ENCODE measurements at regions not wholly inside any gene's neighbourhood (a gene's known extent, or its start where the extent isn't known, plus 50 kb on each side); places are given as distances from the start of the nearest gene placed in this dataset.
"Not testable (repeated sequence)": the region's sequence is repeated elsewhere in the genome, so short reads cannot be mapped to it uniquely, and the experiment has no call there.

- DNase-seq (ENCODE audit: low spot score, unreplicated experiment) = no peak
- Mint-ChIP-seq H3K27ac (no peak overlapping the region), H3K4me1 (ENCODE audit: low read depth) (no peaks in the 10 kb centered on the region)
Measured at GRCh38 chr7:42720991-42721796, 190.7 kb downstream of the C7orf25 start.

GRCh38 chr7:42720012-42720411 lies 191.9 kb downstream of the C7orf25 start:
- H3K9me3 Mint-ChIP-seq (ENCODE audit: low read depth) = no peaks in the 10 kb centered on the region

More at GRCh38 chr7:42720991-42721796, 190.7 kb downstream of the C7orf25 start:
- H3K4me3 Mint-ChIP-seq (ENCODE audit: low read depth) = no peak overlapping the region
- no peak for TF ChIP-seq CTCF (IDR thresholded peaks at IDR 0.05; ENCODE audit: unreplicated experiment)
- H3K27me3 Mint-ChIP-seq = peaks cover 7% of the 10 kb centered on the region
- H3K36me3 Mint-ChIP-seq (ENCODE audit: insufficient read depth) = no peaks in the 10 kb centered on the region
- no peaks in the 10 kb centered on the region for H3K9me3 Mint-ChIP-seq (ENCODE audit: low read depth)

GRCh38 chr7:42718466-42718865 lies 193.4 kb downstream of the C7orf25 start:
- DNase-seq (ENCODE audit: low spot score, unreplicated experiment); H3K9me3 Mint-ChIP-seq (ENCODE audit: low read depth); H3K27me3 Mint-ChIP-seq; H3K4me3 Mint-ChIP-seq (ENCODE audit: low read depth); H3K4me1 Mint-ChIP-seq (ENCODE audit: low read depth); H3K27ac Mint-ChIP-seq; H3K36me3 Mint-ChIP-seq (ENCODE audit: insufficient read depth): not testable (repeated sequence)

More at GRCh38 chr7:42720012-42720411, 191.9 kb downstream of the C7orf25 start:
- Mint-ChIP-seq H3K27me3 (peaks cover 7% of the 10 kb centered on the region), H3K36me3 (ENCODE audit: insufficient read depth) (no peaks in the 10 kb centered on the region), H3K27ac (no peak overlapping the region), H3K4me3 (ENCODE audit: low read depth) (no peak overlapping the region), H3K4me1 (ENCODE audit: low read depth) (no peaks in the 10 kb centered on the region)
- TF ChIP-seq CTCF (IDR thresholded peaks at IDR 0.05; ENCODE audit: unreplicated experiment) = no peak
- DNase-seq (ENCODE audit: low spot score, unreplicated experiment) = no peak

GRCh38 chr7:42714356-42714755 lies 197.5 kb downstream of the C7orf25 start:
- Mint-ChIP-seq H3K4me1 (ENCODE audit: low read depth) (no peaks in the 10 kb centered on the region), H3K9me3 (ENCODE audit: low read depth) (peaks cover 2% of the 10 kb centered on the region), H3K36me3 (ENCODE audit: insufficient read depth) (no peaks in the 10 kb centered on the region), H3K4me3 (ENCODE audit: low read depth) (no peak overlapping the region), H3K27me3 (peaks cover 2% of the 10 kb centered on the region), H3K27ac (no peak overlapping the region)
- no peak for TF ChIP-seq CTCF (IDR thresholded peaks at IDR 0.05; ENCODE audit: unreplicated experiment)
- DNase-seq (ENCODE audit: low spot score, unreplicated experiment) = no peak

GRCh38 chr7:42709284-42709683 lies 202.6 kb downstream of the C7orf25 start:
- H3K27ac Mint-ChIP-seq = no peak overlapping the region
- H3K4me3 Mint-ChIP-seq (ENCODE audit: low read depth) = no peak overlapping the region
- no peaks in the 10 kb centered on the region for H3K4me1 Mint-ChIP-seq (ENCODE audit: low read depth)
- H3K9me3 Mint-ChIP-seq (ENCODE audit: low read depth) = peaks cover 2% of the 10 kb centered on the region
- H3K36me3 Mint-ChIP-seq (ENCODE audit: insufficient read depth) = no peaks in the 10 kb centered on the region
- no peaks in the 10 kb centered on the region for H3K27me3 Mint-ChIP-seq
- TF ChIP-seq CTCF (IDR thresholded peaks at IDR 0.05; ENCODE audit: unreplicated experiment) = no peak
- no peak for DNase-seq (ENCODE audit: low spot score, unreplicated experiment)

GRCh38 chr7:42704710-42705109 lies 207.2 kb downstream of the C7orf25 start:
- TF ChIP-seq CTCF (IDR thresholded peaks at IDR 0.05; ENCODE audit: unreplicated experiment) = no peak
- H3K9me3 Mint-ChIP-seq (ENCODE audit: low read depth) = no peaks in the 10 kb centered on the region
- H3K4me1 Mint-ChIP-seq (ENCODE audit: low read depth) = no peaks in the 10 kb centered on the region
- DNase-seq (ENCODE audit: low spot score, unreplicated experiment) = no peak
- no peak overlapping the region for H3K27ac Mint-ChIP-seq
- H3K4me3 Mint-ChIP-seq (ENCODE audit: low read depth) = no peak overlapping the region
- H3K36me3 Mint-ChIP-seq (ENCODE audit: insufficient read depth) = no peaks in the 10 kb centered on the region
- no peaks in the 10 kb centered on the region for H3K27me3 Mint-ChIP-seq
